NB4 (cell line): ENCODE measurements at regions not wholly inside any gene's neighbourhood (a gene's known extent, or its start where the extent isn't known, plus 50 kb on each side); places are given as distances from the start of the nearest gene placed in this dataset.
"Not testable (repeated sequence)": the region's sequence is repeated elsewhere in the genome, so short reads cannot be mapped to it uniquely, and the experiment has no call there.

Experiments
- DNase-seq: peaks from one replicate; pipeline ENCODE4 v3.0.0; 2010; ENCODE audit warnings: low read depth
- H3K4me3 ChIP-seq: one replicate; pipeline ENCODE4 v1.5.1; 2011; ENCODE audit warnings: mild to moderate bottlenecking, low read depth, low read length, moderate library complexity
- MYC ChIP-seq: IDR thresholded peaks from 2 replicates; pipeline ENCODE4 v1.6.1; 2011; ENCODE audit warnings: low read depth, low read length
- POLR2A ChIP-seq: IDR thresholded peaks from 2 replicates; pipeline ENCODE4 v1.6.1; 2011; ENCODE audit warnings: mild to moderate bottlenecking; ENCODE audit not compliant: insufficient read length; ENCODE audit errors: extremely low read depth
- TF ChIP-seq, protein P1 (sequence below): IDR thresholded peaks from 2 replicates; pipeline ENCODE4 v1.6.1; 2011; ENCODE audit warnings: low read depth, low read length
- TF ChIP-seq, protein P2 (sequence below): IDR thresholded peaks from one replicate; pipeline ENCODE4 v1.5.1; 2012; ENCODE audit warnings: low read depth, low read length

- no peak overlapping the region for H3K4me3 ChIP-seq
- no peak for DNase-seq
- TF ChIP-seq, protein P1, sequence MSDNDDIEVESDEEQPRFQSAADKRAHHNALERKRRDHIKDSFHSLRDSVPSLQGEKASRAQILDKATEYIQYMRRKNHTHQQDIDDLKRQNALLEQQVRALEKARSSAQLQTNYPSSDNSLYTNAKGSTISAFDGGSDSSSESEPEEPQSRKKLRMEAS, result no peak
- TF ChIP-seq MYC, result no peak
- TF ChIP-seq POLR2A, result no peak
- TF ChIP-seq, protein P2, sequence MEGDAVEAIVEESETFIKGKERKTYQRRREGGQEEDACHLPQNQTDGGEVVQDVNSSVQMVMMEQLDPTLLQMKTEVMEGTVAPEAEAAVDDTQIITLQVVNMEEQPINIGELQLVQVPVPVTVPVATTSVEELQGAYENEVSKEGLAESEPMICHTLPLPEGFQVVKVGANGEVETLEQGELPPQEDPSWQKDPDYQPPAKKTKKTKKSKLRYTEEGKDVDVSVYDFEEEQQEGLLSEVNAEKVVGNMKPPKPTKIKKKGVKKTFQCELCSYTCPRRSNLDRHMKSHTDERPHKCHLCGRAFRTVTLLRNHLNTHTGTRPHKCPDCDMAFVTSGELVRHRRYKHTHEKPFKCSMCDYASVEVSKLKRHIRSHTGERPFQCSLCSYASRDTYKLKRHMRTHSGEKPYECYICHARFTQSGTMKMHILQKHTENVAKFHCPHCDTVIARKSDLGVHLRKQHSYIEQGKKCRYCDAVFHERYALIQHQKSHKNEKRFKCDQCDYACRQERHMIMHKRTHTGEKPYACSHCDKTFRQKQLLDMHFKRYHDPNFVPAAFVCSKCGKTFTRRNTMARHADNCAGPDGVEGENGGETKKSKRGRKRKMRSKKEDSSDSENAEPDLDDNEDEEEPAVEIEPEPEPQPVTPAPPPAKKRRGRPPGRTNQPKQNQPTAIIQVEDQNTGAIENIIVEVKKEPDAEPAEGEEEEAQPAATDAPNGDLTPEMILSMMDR, result no peak
Observed at GRCh38 chr12:33617218-33617617, 177.6 kb upstream of the SYT10 start.

GRCh38 chr12:33628087-33628486, 188.5 kb upstream of the SYT10 start:
- no peak for TF ChIP-seq MYC
- TF ChIP-seq, protein P2, result no peak
- TF ChIP-seq POLR2A, result no peak
- TF ChIP-seq, protein P1, result no peak
- DNase-seq, result no peak

DNA sequence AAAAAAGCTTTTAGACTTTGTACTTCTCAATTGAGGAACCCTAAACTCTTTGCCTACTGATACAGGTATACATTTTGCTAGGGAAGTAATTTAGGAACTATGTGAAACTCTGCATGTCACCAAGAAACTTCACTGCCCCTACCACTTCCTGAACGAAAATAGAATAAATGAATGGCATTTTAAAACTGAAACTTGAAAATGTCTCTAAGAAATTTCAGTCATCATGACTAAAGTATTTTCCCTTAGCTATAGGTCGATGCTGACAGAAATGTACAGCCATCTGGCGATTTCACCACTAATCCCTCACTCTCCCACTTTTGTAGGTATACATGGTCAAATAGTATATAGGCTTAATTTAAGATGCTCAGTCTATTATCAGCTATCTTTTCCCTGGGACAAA, 194.9 kb upstream of the SYT10 start:
- no peak for DNase-seq
- TF ChIP-seq, protein P1, result no peak
- TF ChIP-seq, protein P2, result no peak
- TF ChIP-seq MYC (no peak), POLR2A (no peak)
- no peak overlapping the region for H3K4me3 ChIP-seq

More at GRCh38 chr12:33628087-33628486, 188.5 kb upstream of the SYT10 start:
- no peak overlapping the region for H3K4me3 ChIP-seq

DNA sequence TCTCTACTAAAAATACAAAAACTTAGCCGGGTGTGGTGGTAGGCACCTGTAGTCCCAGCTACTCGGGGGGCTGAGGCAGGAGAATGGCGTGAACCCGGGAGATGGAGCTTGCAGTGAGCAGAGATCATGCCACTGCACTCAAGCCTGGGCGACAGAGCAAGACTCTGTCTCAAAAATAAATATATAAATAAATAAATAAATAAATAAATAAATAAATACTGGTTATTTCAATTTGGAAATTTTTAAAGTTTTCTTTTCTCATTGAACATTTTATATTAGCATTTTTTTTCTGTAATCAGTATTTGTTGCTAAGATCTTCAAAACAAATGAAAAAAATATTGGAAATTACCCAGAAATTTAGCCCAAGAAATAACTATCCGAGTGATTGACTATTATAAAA, 197.3 kb upstream of the SYT10 start:
- not testable (repeated sequence) for H3K4me3 ChIP-seq, DNase-seq

DNA sequence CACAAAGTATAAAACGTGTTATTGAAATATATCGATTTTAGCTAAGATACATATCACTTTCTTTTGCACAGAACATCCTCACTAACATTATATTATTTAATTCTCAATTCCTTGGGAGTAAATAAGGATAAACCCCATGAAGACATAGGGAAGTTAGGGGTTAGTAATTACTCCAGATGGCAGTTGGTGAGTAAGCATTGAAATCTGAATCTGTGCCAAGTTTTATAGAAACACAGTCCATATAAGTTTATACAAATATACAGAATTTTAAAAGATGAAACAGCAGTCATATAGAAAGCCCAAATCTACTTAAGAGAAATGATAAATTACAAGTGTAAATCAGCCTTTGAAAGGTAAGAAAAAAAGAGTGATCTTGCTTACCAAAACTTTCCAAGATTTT, 200.4 kb upstream of the SYT10 start:
- no peak for TF ChIP-seq POLR2A
- TF ChIP-seq, protein P1, result no peak
- TF ChIP-seq, protein P2, result no peak
- TF ChIP-seq MYC, result no peak
- no peak for DNase-seq
- no peak overlapping the region for H3K4me3 ChIP-seq

- no peak overlapping the region for H3K4me3 ChIP-seq
- no peak for DNase-seq
- TF ChIP-seq POLR2A (no peak), MYC (no peak)
- TF ChIP-seq, protein P1, result no peak
- TF ChIP-seq, protein P2, result no peak
Observed at GRCh38 chr12:33649992-33650391, 210.4 kb upstream of the SYT10 start.
